ENCODE measurements at regions not wholly inside any gene's neighbourhood (a gene's known extent, or its start where the extent isn't known, plus 50 kb on each side); places are given as distances from the start of the nearest gene placed in this dataset.
"Not testable (repeated sequence)": the region's sequence is repeated elsewhere in the genome, so short reads cannot be mapped to it uniquely, and the experiment has no call there.

DNA sequence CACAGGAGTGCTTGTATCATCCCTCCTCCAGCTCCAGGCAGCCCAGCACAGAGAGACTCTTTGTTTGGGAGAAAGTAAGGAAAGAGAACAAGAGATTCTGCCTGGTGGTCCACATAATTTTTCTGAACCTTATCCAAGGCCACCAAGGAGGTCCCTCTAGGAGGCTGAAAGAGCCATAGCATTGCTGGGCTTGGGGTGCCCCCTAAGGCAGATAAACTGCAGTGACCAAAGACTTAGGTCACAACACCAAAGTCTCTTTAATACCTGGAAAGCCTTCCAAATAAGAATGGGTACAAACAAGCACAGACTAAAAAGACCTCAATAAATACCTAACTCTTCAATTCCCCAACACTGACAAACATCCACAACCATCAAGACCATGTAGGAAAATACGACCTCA is 310.2 kb upstream of the PPP2R3A start:
- H3K4me3 ChIP-seq, result no peak overlapping the region
- no peaks in the 10 kb centered on the region for H3K9me3 ChIP-seq
- TF ChIP-seq, protein P1, sequence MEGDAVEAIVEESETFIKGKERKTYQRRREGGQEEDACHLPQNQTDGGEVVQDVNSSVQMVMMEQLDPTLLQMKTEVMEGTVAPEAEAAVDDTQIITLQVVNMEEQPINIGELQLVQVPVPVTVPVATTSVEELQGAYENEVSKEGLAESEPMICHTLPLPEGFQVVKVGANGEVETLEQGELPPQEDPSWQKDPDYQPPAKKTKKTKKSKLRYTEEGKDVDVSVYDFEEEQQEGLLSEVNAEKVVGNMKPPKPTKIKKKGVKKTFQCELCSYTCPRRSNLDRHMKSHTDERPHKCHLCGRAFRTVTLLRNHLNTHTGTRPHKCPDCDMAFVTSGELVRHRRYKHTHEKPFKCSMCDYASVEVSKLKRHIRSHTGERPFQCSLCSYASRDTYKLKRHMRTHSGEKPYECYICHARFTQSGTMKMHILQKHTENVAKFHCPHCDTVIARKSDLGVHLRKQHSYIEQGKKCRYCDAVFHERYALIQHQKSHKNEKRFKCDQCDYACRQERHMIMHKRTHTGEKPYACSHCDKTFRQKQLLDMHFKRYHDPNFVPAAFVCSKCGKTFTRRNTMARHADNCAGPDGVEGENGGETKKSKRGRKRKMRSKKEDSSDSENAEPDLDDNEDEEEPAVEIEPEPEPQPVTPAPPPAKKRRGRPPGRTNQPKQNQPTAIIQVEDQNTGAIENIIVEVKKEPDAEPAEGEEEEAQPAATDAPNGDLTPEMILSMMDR (IDR thresholded peaks at IDR 0.05), result no peak
- H3K27ac ChIP-seq, result no peak overlapping the region
- no peaks in the 10 kb centered on the region for H3K36me3 ChIP-seq
- 80 to 85% methylated on average over 1 of the region's 1 CpG for WGBS, 2 donors
- H3K27me3 ChIP-seq, result peaks cover 0 to 6% (median 0%) of the 10 kb centered on the region in 7 donors
- H3K4me1 ChIP-seq, result no peaks in the 10 kb centered on the region
- intact Hi-C loops (cut with DNase I), result no loop called here
- ATAC-seq (no peak), DNase-seq (no peak)

GRCh38 chr3:135658451-135658850 is 307.1 kb upstream of the PPP2R3A start:
- WGBS, 2 donors, result 31 to 89% methylated on average over 6 to 14 of the region's 14 CpGs
- H3K4me3 ChIP-seq; H3K4me1 ChIP-seq; DNase-seq; H3K27me3 ChIP-seq; intact Hi-C loops (cut with DNase I); ATAC-seq; H3K9me3 ChIP-seq; H3K27ac ChIP-seq; H3K36me3 ChIP-seq: not testable (repeated sequence)

- no peak for ATAC-seq
- Histone ChIP-seq H3K4me1 (no peaks in the 10 kb centered on the region), H3K4me3 (no peak overlapping the region), H3K36me3 (no peaks in the 10 kb centered on the region), H3K9me3 (peaks cover 0 to 27% (median 12%) of the 10 kb centered on the region in 11 donors), H3K27me3 (no peaks in the 10 kb centered on the region), H3K27ac (no peak overlapping the region)
- intact Hi-C loops (cut with DNase I), result no loop called here
- 27 to 32% methylated on average over 1 of the region's 1 CpG for WGBS, 2 donors
- TF ChIP-seq, protein P1 (IDR thresholded peaks at IDR 0.05), result no peak
- no peak for DNase-seq
Observed at GRCh38 chr3:135667061-135667460, 298.5 kb upstream of the PPP2R3A start.

DNA sequence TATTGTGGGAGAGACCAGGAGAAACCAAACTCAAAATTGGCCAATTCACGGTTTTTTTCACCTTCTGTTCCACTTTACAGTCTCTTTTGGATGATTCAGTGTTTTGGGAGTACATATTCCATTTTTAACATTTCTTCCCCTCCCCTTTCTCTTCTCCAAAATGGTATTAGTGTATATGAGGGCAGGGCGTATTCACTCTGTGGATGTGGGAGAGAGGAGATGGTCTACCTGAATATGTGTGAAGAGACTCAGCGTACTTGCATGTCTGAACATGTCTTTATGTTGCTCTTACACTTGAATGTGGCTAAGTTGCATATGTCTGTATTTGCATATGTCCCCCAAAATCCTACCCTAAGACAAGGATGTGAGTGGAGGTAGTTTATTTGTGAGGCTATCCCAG is 291.0 kb upstream of the PPP2R3A start:
- H3K36me3 ChIP-seq, result no peaks in the 10 kb centered on the region
- H3K27ac ChIP-seq, result no peak overlapping the region
- no peaks in the 10 kb centered on the region for H3K27me3 ChIP-seq
- intact Hi-C loops (cut with DNase I), result no loop called here
- no peaks in the 10 kb centered on the region for H3K4me1 ChIP-seq
- no peak overlapping the region for H3K4me3 ChIP-seq
- no peak for DNase-seq
- TF ChIP-seq, protein P1 (IDR thresholded peaks at IDR 0.05), result no peak
- ATAC-seq, result no peak
- 75 to 81% methylated on average over 3 of the region's 3 CpGs for WGBS, 2 donors
- peaks cover 0 to 9% (median 0%) of the 10 kb centered on the region in 11 donors for H3K9me3 ChIP-seq

GRCh38 chr3:135678386-135678785 is 287.1 kb upstream of the PPP2R3A start:
- intact Hi-C loops (cut with DNase I), result no loop called here
- TF ChIP-seq, protein P1 (IDR thresholded peaks at IDR 0.05), result no peak
- Histone ChIP-seq H3K4me3 (no peak overlapping the region), H3K4me1 (no peaks in the 10 kb centered on the region), H3K9me3 (peaks cover 0 to 31% (median 10%) of the 10 kb centered on the region in 11 donors), H3K27me3 (no peaks in the 10 kb centered on the region), H3K36me3 (no peaks in the 10 kb centered on the region), H3K27ac (no peak overlapping the region)
- ATAC-seq, result no peak
- no peak for DNase-seq
- WGBS, 2 donors, result 77 to 80% methylated on average over 4 of the region's 4 CpGs
